ENCODE measurements at regions not wholly inside any gene's neighbourhood (a gene's known extent, or its start where the extent isn't known, plus 50 kb on each side); places are given as distances from the start of the nearest gene placed in this dataset.

DNA sequence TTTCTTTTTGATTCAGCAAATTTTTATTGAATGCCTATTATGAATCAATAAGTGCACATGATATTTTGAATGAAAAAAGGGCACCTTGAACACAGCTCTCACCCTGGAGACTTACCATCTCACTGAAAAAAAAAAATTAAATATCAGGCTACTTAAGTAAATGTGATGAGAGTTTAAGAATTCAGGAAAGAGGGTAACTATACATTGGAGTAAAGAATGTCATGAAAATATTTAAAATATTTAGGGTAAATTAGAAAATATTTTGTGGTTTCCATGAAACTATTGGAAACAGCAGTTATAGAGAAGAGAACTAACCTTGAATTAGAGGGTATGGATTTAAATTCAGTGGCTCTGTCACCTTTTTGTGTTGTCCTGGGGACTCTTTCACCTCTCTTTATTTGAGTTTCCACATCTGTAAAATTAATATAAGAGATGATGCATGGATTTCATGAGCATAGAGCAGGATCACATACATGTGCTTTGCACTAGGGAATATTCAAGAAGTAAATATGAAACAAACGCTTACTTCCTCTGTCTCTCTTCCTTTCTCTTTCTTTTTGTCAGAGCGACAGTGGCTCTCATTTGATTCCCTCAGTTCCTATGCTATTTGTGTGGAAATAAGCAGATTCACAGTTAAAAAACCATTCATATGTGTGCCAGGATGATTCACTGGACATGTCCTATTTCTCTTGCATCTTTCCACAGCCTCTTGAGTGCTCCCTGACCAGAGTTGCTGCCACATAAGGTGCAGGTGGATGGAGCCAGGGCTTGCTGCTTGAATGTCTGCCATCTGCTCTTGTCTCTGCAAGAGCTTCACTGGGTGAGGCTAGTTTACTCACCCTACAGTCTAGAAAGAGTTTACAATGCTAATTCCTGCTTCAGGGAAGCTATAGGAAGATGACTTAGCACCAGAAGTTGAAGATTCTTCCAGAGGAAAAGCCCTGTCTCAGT, 533.1 kb downstream of the ETS1 start:
- DNase-seq (ENCODE audit: insufficient read length) (no peak), FAIRE-seq (peak; percentile 73)
- TF ChIP-seq POLR2AphosphoS5 (IDR thresholded peaks at IDR 0.05; ENCODE audit: low read depth, low read length) (no peak), POLR2A (IDR thresholded peaks at IDR 0.05; ENCODE audit: low read depth, low read length) (no peak), TAF1 (IDR thresholded peaks at IDR 0.05; ENCODE audit: borderline replicate concordance, low read depth, low read length) (no peak)

DNA sequence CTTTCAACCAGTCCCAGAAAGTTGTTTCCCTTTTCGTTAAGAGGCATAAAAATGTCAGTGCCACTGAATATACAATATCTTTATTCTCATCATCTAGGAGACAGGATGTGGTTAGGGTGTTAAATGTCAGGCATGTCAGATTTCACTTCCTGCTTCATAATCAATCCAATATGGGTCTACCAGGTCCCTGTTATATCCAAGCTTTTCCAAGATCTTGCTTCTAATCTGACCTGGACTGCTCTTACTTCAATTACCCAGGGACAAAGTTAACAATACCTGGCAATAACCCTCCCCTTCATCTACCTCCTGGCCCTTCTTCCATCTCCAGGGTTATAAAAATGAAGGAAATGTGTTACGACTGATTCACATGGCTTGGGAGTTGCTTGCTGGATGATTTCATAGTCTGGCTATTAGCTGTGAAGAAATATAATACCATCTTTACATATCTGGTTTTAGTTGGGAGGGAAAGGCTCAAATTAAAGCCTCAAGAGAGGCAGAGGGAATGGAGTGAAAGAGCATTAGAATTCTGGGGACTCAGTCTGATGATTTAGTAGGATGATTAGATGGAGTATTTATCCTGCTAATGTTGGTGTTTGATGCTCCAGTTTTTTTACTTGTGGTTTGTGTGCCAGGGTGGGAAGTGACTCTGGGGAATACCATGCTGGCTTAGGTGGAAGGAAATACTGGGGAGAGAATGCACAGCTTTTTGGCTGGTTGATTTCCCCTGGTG, 534.3 kb downstream of the ETS1 start:
- FAIRE-seq (no peak), DNase-seq (ENCODE audit: insufficient read length) (no peak)
- no peak for TF ChIP-seq POLR2AphosphoS5 (IDR thresholded peaks at IDR 0.05; ENCODE audit: low read depth, low read length)
- no peak for TF ChIP-seq TAF1 (IDR thresholded peaks at IDR 0.05; ENCODE audit: borderline replicate concordance, low read depth, low read length)
- TF ChIP-seq POLR2A (IDR thresholded peaks at IDR 0.05; ENCODE audit: low read depth, low read length): no peak

GRCh38 chr11:128048121-128048520, 539.2 kb downstream of the ETS1 start:
- FAIRE-seq: no peak
- no peak for TF ChIP-seq TAF1 (IDR thresholded peaks at IDR 0.05; ENCODE audit: borderline replicate concordance, low read depth, low read length)
- no peak for TF ChIP-seq POLR2A (IDR thresholded peaks at IDR 0.05; ENCODE audit: low read depth, low read length)
- TF ChIP-seq POLR2AphosphoS5 (IDR thresholded peaks at IDR 0.05; ENCODE audit: low read depth, low read length): no peak

GRCh38 chr11:128047026-128047425, 540.3 kb downstream of the ETS1 start:
- TF ChIP-seq POLR2A (IDR thresholded peaks at IDR 0.05; ENCODE audit: low read depth, low read length): no peak
- TF ChIP-seq POLR2AphosphoS5 (IDR thresholded peaks at IDR 0.05; ENCODE audit: low read depth, low read length): no peak
- no peak for TF ChIP-seq TAF1 (IDR thresholded peaks at IDR 0.05; ENCODE audit: borderline replicate concordance, low read depth, low read length)
- DNase-seq (ENCODE audit: insufficient read length): no peak
- FAIRE-seq: no peak

More at GRCh38 chr11:128048121-128048520, 539.2 kb downstream of the ETS1 start:
- no peak for DNase-seq (ENCODE audit: insufficient read length)

- DNase-seq (ENCODE audit: insufficient read length) (no peak), FAIRE-seq (no peak)
- TF ChIP-seq POLR2AphosphoS5 (IDR thresholded peaks at IDR 0.05; ENCODE audit: low read depth, low read length) (no peak), POLR2A (IDR thresholded peaks at IDR 0.05; ENCODE audit: low read depth, low read length) (no peak), TAF1 (IDR thresholded peaks at IDR 0.05; ENCODE audit: borderline replicate concordance, low read depth, low read length) (no peak)
These were observed 541.1 kb downstream of the ETS1 start for GRCh38 chr11:128046213-128046612.

- DNase-seq (ENCODE audit: insufficient read length): no peak
- FAIRE-seq: no peak
- TF ChIP-seq POLR2AphosphoS5 (IDR thresholded peaks at IDR 0.05; ENCODE audit: low read depth, low read length): no peak
- TF ChIP-seq POLR2A (IDR thresholded peaks at IDR 0.05; ENCODE audit: low read depth, low read length): no peak
These were observed 542.1 kb downstream of the ETS1 start for GRCh38 chr11:128045094-128045725.

GRCh38 chr11:128042290-128042751, 545.0 kb downstream of the ETS1 start:
- DNase-seq (ENCODE audit: insufficient read length): no peak
- no peak for TF ChIP-seq TAF1 (IDR thresholded peaks at IDR 0.05; ENCODE audit: borderline replicate concordance, low read depth, low read length)
- TF ChIP-seq POLR2AphosphoS5 (IDR thresholded peaks at IDR 0.05; ENCODE audit: low read depth, low read length): no peak
- no peak for TF ChIP-seq POLR2A (IDR thresholded peaks at IDR 0.05; ENCODE audit: low read depth, low read length)
- FAIRE-seq: peak; percentile 9

- TF ChIP-seq POLR2AphosphoS5 (IDR thresholded peaks at IDR 0.05; ENCODE audit: low read depth, low read length): no peak
- no peak for TF ChIP-seq POLR2A (IDR thresholded peaks at IDR 0.05; ENCODE audit: low read depth, low read length)
- TF ChIP-seq TAF1 (IDR thresholded peaks at IDR 0.05; ENCODE audit: borderline replicate concordance, low read depth, low read length): no peak
- no peak for DNase-seq (ENCODE audit: insufficient read length)
- FAIRE-seq: no peak
These were observed 546.8 kb downstream of the ETS1 start for GRCh38 chr11:128040603-128041002.

GRCh38 chr11:128039140-128040021, 548.0 kb downstream of the ETS1 start:
- TF ChIP-seq TAF1 (IDR thresholded peaks at IDR 0.05; ENCODE audit: borderline replicate concordance, low read depth, low read length): no peak
- TF ChIP-seq POLR2AphosphoS5 (IDR thresholded peaks at IDR 0.05; ENCODE audit: low read depth, low read length): no peak
- TF ChIP-seq POLR2A (IDR thresholded peaks at IDR 0.05; ENCODE audit: low read depth, low read length): no peak
- no peak for DNase-seq (ENCODE audit: insufficient read length)
- peak; percentile 90 for FAIRE-seq

- TF ChIP-seq POLR2AphosphoS5 (IDR thresholded peaks at IDR 0.05; ENCODE audit: low read depth, low read length) (no peak), POLR2A (IDR thresholded peaks at IDR 0.05; ENCODE audit: low read depth, low read length) (no peak), TAF1 (IDR thresholded peaks at IDR 0.05; ENCODE audit: borderline replicate concordance, low read depth, low read length) (no peak)
- DNase-seq (ENCODE audit: insufficient read length): no peak
- no peak for FAIRE-seq
These were observed 550.7 kb downstream of the ETS1 start for GRCh38 chr11:128036556-128037093.
